Limb (tissue), 2 donors: ENCODE measurements at regions not wholly inside any gene's neighbourhood (a gene's known extent, or its start where the extent isn't known, plus 50 kb on each side); places are given as distances from the start of the nearest gene placed in this dataset.
"Not testable (repeated sequence)": the region's sequence is repeated elsewhere in the genome, so short reads cannot be mapped to it uniquely, and the experiment has no call there.

ENCODE experiments used
- DNase-seq, 2 donors: peaks; one replicate each; pipeline ENCODE4 v3.0.0-alpha.2; 2016; ENCODE audit errors: extremely low spot score in 2 of 2

- DNase-seq = peak in 1 of 2 donors; percentile 34
These were observed 256.9 kb downstream of the SPRY2 start for GRCh38 chr13:80083853-80084676.

- DNase-seq = peak in 1 of 2 donors; percentile 20
These were observed 257.7 kb downstream of the SPRY2 start for GRCh38 chr13:80083081-80083852.

- DNase-seq = no peak
These were observed 258.4 kb downstream of the SPRY2 start for GRCh38 chr13:80082396-80083080.

GRCh38 chr13:80074811-80075210, 266.1 kb downstream of the SPRY2 start:
- DNase-seq = no peak

DNA sequence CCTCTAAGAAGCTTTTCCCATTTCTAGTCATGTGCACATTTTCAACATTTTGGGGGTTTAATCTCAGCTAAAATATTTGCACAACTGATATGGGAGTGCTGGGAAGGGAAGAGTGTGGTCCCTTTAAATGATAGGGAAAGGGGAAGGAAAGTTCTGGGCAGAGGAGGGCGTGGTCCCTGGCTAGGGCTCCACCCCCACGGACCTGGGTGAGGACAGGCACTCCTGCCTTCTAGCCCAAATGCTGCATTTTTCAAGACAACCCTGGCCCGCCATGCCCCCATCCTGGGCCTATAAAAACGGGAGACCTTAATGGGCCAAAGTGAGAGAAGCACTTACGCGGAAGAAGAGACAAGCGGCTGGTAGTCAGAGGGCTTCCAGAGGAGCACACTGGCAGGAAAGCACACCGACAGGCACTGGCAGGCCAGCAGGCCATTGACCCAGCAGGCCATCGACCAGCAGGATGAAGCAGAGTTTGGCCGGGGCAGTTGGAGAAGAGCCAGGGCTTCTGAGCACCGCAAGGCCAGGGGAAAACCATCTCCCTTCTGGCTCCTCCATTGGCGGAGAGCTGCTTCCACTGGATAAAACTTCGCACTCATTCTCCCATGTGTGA, 266.7 kb downstream of the SPRY2 start:
- no peak for DNase-seq

DNA sequence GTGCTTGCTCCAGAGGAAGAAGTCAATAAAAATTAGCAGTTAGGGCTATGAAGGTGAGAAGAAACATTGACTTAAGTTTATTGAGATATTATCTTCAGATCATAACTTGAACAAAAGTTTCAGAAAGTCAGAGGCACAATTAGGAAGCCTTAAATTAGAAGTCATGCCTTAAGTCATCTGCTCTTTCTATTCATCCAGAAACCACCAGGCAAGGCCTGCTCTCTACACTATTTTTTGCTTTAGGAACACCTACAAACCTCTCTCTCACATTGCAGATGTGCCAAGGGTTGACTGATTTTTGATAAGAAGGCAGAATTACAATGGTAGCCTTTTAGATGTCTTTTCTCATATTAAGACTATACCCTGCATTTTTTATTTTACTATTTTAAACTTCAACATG, 268.7 kb downstream of the SPRY2 start:
- no peak for DNase-seq

- DNase-seq = no peak
These were observed 270.8 kb downstream of the SPRY2 start for GRCh38 chr13:80070024-80070703.

DNA sequence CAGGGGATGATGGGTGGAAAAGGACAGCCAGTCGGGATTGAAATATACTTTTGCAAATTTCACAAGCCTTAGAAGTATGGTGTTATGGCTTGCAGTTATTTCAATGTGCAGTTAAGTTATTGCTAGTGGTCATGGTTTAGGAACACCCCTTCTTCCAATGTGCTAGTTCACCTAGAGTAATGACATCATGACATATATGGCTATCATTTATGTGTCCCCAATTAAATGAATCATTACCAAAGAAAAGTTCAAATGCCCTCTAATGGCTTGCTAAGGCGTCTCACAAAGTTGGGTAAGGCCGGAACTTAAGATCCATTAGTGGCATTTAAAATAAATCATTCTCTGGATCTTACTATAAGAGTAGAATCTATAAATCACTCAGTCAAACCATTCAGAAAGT, 271.6 kb downstream of the SPRY2 start:
- no peak for DNase-seq

GRCh38 chr13:80065996-80066395, 274.9 kb downstream of the SPRY2 start:
- no peak for DNase-seq

DNA sequence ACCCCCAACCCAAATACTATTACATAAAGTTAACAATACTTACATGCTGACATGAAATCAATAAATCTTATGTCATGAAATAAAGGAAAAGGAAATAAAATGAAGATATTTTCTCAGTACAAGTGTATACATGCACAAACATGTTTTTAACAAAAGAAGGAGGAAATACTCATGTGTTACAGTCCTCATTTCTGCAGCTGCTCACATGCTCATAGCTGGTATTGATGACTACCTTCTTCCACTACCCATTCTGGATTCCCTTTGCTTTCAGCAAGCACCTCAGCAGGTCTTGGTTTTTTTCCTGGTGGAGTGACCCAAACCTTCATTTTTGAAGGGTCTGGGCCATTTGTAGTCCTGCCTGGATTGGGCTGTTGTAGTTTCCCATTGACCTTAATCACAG, 278.5 kb downstream of the SPRY2 start:
- not testable (repeated sequence) for DNase-seq

DNA sequence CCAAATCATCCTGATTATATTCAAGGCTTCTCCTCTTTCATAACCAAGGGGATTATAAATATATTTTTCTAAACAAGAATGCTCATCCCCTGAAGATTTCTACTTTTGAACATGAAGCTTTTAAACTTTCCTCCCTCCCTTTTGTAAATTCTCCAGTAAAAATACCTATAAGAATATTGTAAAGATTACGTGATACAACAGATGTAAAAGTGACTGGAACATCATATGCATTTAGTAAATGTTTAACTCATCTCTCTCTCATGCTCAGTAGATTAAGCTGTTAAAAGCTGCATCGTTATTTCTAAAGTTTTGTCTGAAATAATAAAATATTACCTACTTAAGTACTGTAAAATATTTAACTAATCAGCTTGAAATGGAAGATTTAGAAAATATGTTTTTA, 281.1 kb downstream of the SPRY2 start:
- DNase-seq = no peak

- DNase-seq = no peak
These were observed 282.3 kb downstream of the SPRY2 start for GRCh38 chr13:80058626-80059025.

GRCh38 chr13:80055847-80056246, 285.1 kb downstream of the SPRY2 start:
- no peak for DNase-seq

- DNase-seq = no peak
These were observed 286.1 kb downstream of the SPRY2 start for GRCh38 chr13:80054806-80055205.

DNA sequence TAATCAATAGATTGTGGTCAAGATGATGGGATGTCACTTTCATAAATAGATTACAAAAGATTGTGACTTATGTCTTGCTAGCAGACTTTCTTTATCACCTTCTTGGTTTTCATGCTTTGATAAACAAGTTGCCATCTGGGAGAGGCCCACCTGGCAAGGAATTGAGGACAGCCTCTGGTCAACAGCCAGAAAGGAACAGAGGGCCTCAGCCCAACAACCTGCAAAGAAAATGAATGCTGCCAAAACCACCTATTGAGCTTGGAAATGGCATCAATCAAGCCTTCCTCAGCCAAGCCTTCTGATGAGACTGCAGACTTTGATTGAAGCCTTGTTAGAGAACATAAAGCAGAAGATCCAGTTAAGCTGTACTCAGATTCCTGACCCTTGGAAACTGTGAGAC, 288.6 kb downstream of the SPRY2 start:
- DNase-seq = no peak

GRCh38 chr13:80050252-80050651, 290.7 kb downstream of the SPRY2 start:
- DNase-seq = no peak

GRCh38 chr13:80048802-80049201, 292.1 kb downstream of the SPRY2 start:
- peak; percentile 64 to 76 for DNase-seq

GRCh38 chr13:80048030-80048429, 292.9 kb downstream of the SPRY2 start:
- DNase-seq = no peak

DNA sequence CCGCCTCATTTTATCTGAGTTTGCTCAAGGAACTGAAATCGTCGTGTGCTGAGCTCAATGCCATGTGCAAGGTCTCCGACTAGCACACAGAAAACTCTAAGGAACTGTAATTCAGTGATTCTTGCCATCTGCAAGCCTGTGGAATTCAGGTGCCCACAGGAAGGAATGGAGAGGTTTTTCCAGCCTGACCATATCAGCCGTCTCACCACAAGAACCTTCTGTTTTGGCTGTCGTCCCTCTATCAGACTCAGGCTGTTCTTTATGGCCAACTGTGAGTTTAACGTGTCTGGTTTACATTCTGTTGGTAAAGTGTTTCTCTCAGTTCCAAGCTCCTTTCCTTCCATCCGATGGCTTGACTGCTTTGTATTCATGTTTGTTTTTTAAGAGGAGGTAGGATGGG, 293.5 kb downstream of the SPRY2 start:
- peak in 1 of 2 donors; percentile 33 for DNase-seq

DNA sequence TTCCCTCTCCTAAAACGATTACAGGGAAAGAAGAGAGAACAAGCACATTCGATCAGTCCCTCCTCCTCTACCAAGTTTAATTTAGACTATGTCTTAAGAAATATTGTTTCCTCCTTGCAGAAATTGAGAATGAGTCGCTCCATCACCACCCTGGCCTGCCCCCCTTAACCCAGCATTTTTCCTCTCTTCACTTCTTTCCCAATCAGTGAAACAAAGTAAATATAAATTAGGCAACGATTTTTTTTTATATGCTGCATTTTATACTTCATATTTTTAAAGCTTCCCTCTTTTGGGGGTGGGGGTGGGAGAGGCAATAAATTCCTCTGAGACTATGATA, 300.0 kb downstream of the SPRY2 start:
- no peak for DNase-seq
